HepG2 (cell line): ENCODE measurements at regions not wholly inside any gene's neighbourhood (a gene's known extent, or its start where the extent isn't known, plus 50 kb on each side); places are given as distances from the start of the nearest gene placed in this dataset.

Experiments
- ATAC-seq: fragments of 200-7000 bp; cut with Tn5 transposase; 3 replicates; pipeline ENCODE4 v1.9.1; 2020; ENCODE audit warnings: mild to moderate bottlenecking, moderate library complexity
- BruUV-seq: library from RNA; stranded (reverse); fragments of 400-500 nt; replicated peaks from 2 replicates; lab custom pipeline; 2021; lab: Mats Ljungman, UMichigan
- CTCF ChIA-PET: fragments of 300-600 bp; formaldehyde crosslinking; extraction: SDS; loops from one replicate; lab custom pipeline; 2021; ENCODE audit warnings: low total read pairs, inconsistent platforms, low intra/inter-chr PET ratio; lab: Yijun Ruan, JAX
- POLR2A ChIA-PET: fragments of 350-600 bp; sonication (Branson Sonifier 250); formaldehyde crosslinking; loops from one replicate; lab custom pipeline; 2020; ENCODE audit warnings: antibody characterized with exemption, inconsistent platforms; lab: Yijun Ruan, JAX
- DNase-seq: peaks from one replicate; pipeline ENCODE4 v3.0.0-alpha.2; 2015; ENCODE audit warnings: low spot score
- FAIRE-seq: peaks from 3 replicates; lab custom pipeline; 2011; peaks lifted over from hg19 to GRCh38; lab: Jason Lieb, UNC
- H2AFZ ChIP-seq: one replicate; pipeline ENCODE4 v1.6.1; 2011; ENCODE audit warnings: low read length, inconsistent platforms
- H3K27ac ChIP-seq: fragments of 300-600 bp; 3 replicates; pipeline ENCODE4 v1.8.0; 2011; ENCODE audit warnings: mixed run types, mild to moderate bottlenecking, mixed read lengths, low read length, inconsistent platforms; ENCODE audit not compliant: insufficient read depth; ENCODE audit errors: extremely low read length
- H3K27me3 ChIP-seq, 2 experiments: fragments of 200-600 bp in 1 of 2; 2 replicates in 1 of 2; 3 replicates in 1 of 2; pipeline versions ENCODE4 v1.6.0 to v1.8.0; 2011; ENCODE audit warnings: low read length in 2 of 2, mild to moderate bottlenecking in 2 of 2, moderate library complexity in 2 of 2, inconsistent platforms in 1 of 2; ENCODE audit not compliant: insufficient read depth in 2 of 2, control insufficient read depth in 1 of 2
- H3K36me3 ChIP-seq, 2 experiments: fragments of 200-600 bp in 1 of 2; replicated peaks in 1 of 2; 2 replicates in 1 of 2; 3 replicates in 1 of 2; pipeline versions ENCODE4 v1.5.1 to v1.8.0; 2011; ENCODE audit warnings: low read length in 2 of 2, inconsistent platforms in 1 of 2; ENCODE audit not compliant: insufficient read depth in 2 of 2, control insufficient read depth in 1 of 2
- H3K4me1 ChIP-seq: 2 replicates; pipeline ENCODE4 v1.5.1; 2012; ENCODE audit warnings: low read length, inconsistent platforms; ENCODE audit not compliant: insufficient read depth
- H3K4me2 ChIP-seq: 2 replicates; pipeline ENCODE4 v1.6.0; 2011; ENCODE audit warnings: low read depth, low read length, inconsistent platforms
- H3K4me3 ChIP-seq, 3 experiments: fragments of 200-600 bp in 1 of 3; sonication (generic), shearing (Covaris generic) in 1 of 3; replicated peaks in 1 of 3; 2 replicates each; pipeline ENCODE4 v1.5.1; 2011 to 2016; ENCODE audit warnings: low read length in 3 of 3, inconsistent platforms in 2 of 3, low read depth in 2 of 3, mild to moderate bottlenecking in 2 of 3, control low read depth in 1 of 3, mixed read lengths in 1 of 3; ENCODE audit not compliant: insufficient read depth in 1 of 3
- H3K79me2 ChIP-seq: one replicate; pipeline ENCODE4 v1.6.1; 2011; ENCODE audit warnings: low read length, inconsistent platforms; ENCODE audit not compliant: insufficient read depth
- H3K9ac ChIP-seq: 2 replicates; pipeline ENCODE4 v1.6.0; 2011; ENCODE audit warnings: mild to moderate bottlenecking, low read depth, low read length, inconsistent platforms; ENCODE audit not compliant: insufficient read depth
- H3K9me3 ChIP-seq: 2 replicates; pipeline ENCODE4 v1.5.1; 2012; ENCODE audit warnings: mild to moderate bottlenecking, low read length
- H4K20me1 ChIP-seq: 2 replicates; pipeline ENCODE4 v1.6.0; 2011; ENCODE audit warnings: inconsistent platforms, mild to moderate bottlenecking, low read length, moderate library complexity; ENCODE audit not compliant: insufficient read depth
- CBFB ChIP-seq: sonication (generic); formaldehyde crosslinking; IDR thresholded peaks from 2 replicates; pipeline ENCODE4 v1.4.0; 2020; ENCODE audit warnings: missing genetic modification reagents
- DR1 ChIP-seq: sonication (generic); formaldehyde crosslinking; IDR thresholded peaks from 2 replicates; pipeline ENCODE4 v1.8.0; 2021; ENCODE audit warnings: mild to moderate bottlenecking, missing genetic modification reagents, inconsistent platforms
- HNRNPLL ChIP-seq: fragments of 200-400 bp; formaldehyde crosslinking; IDR thresholded peaks from 2 replicates; pipeline ENCODE4 v1.6.1; 2017; ENCODE audit warnings: mild to moderate bottlenecking, low read depth, low read length; ENCODE audit not compliant: poor library complexity, severe bottlenecking
- ISL2 ChIP-seq: sonication (generic); formaldehyde crosslinking; IDR thresholded peaks from 2 replicates; pipeline ENCODE4 v1.5.0; 2020; ENCODE audit warnings: missing genetic modification reagents
- KMT2A ChIP-seq: sonication (generic); formaldehyde crosslinking; IDR thresholded peaks from 2 replicates; pipeline ENCODE4 v1.4.0; 2020; ENCODE audit warnings: missing genetic modification reagents
- PCBP1 ChIP-seq: fragments of 200-400 bp; formaldehyde crosslinking; IDR thresholded peaks from 2 replicates; pipeline ENCODE4 v1.6.1; 2017; ENCODE audit warnings: mild to moderate bottlenecking, low read depth, low read length, borderline replicate concordance
- PHB2 ChIP-seq: fragments of 450-650 bp; IDR thresholded peaks from 2 replicates; pipeline ENCODE4 v1.6.1; 2018; ENCODE audit not compliant: partially characterized antibody
- ZBTB46 ChIP-seq: sonication (generic); formaldehyde crosslinking; IDR thresholded peaks from 2 replicates; pipeline ENCODE4 v1.4.0; 2020; ENCODE audit warnings: mild to moderate bottlenecking, missing genetic modification reagents, borderline replicate concordance
- ZNF121 ChIP-seq: sonication (generic); formaldehyde crosslinking; IDR thresholded peaks from 2 replicates; pipeline ENCODE4 v1.5.0; 2020; ENCODE audit warnings: mild to moderate bottlenecking, missing genetic modification reagents
- ZNF124 ChIP-seq: sonication (generic); formaldehyde crosslinking; IDR thresholded peaks from 2 replicates; pipeline ENCODE4 v1.4.0; 2020; ENCODE audit warnings: missing genetic modification reagents
- ZNF136 ChIP-seq: sonication (generic); formaldehyde crosslinking; IDR thresholded peaks from 2 replicates; pipeline ENCODE4 v1.8.1; 2022; ENCODE audit warnings: low read depth, mild to moderate bottlenecking, moderate library complexity, missing genetic modification reagents
- ZNF20 ChIP-seq: sonication (generic); formaldehyde crosslinking; IDR thresholded peaks from 2 replicates; pipeline ENCODE4 v1.4.0; 2020; ENCODE audit warnings: mild to moderate bottlenecking, moderate library complexity, missing genetic modification reagents
- ZNF232 ChIP-seq: sonication (generic); formaldehyde crosslinking; IDR thresholded peaks from 2 replicates; pipeline ENCODE4 v1.4.0; 2020; ENCODE audit warnings: missing genetic modification reagents, borderline replicate concordance
- ZNF382 ChIP-seq: sonication (generic); formaldehyde crosslinking; IDR thresholded peaks from 2 replicates; pipeline ENCODE4 v1.5.0; 2020; ENCODE audit warnings: missing genetic modification reagents, mild to moderate bottlenecking, borderline replicate concordance
- ZNF557 ChIP-seq: sonication (generic); formaldehyde crosslinking; IDR thresholded peaks from 2 replicates; pipeline ENCODE4 v1.4.0; 2020; ENCODE audit warnings: missing genetic modification reagents
- ZNF576 ChIP-seq: sonication (generic); formaldehyde crosslinking; IDR thresholded peaks from 2 replicates; pipeline ENCODE4 v1.4.0; 2020; ENCODE audit warnings: mild to moderate bottlenecking, missing genetic modification reagents
- ZSCAN5A ChIP-seq: sonication (generic); formaldehyde crosslinking; IDR thresholded peaks from 2 replicates; pipeline ENCODE4 v1.8.0; 2022; ENCODE audit warnings: mild to moderate bottlenecking, missing genetic modification reagents, borderline replicate concordance
- WGBS: methylation state at CpG from one replicate; pipeline ENCODE4 v1.1.6; 2017; ENCODE audit warnings: low lambda C conversion rate; 5-methylcytosine and 5-hydroxymethylcytosine counted together
- in situ Hi-C: cut with HindIII; loops from 2 replicates; pipeline ENCODE4 v1.10.0; 2017; ENCODE audit warnings: low pct_unique_long_range_greater_than_20kb; ENCODE audit not compliant: extremely low pct_ligation_motif_present
- intact Hi-C: fragments of 100-400 bp; cut with micrococcal nuclease; formaldehyde crosslinking; loops from one replicate; pipeline ENCODE4 v1.10.0; 2022; ENCODE audit not compliant: unreplicated experiment
- TF ChIP-seq, protein P1 (sequence below): sonication (generic); formaldehyde crosslinking; IDR thresholded peaks from 2 replicates; pipeline ENCODE4 v1.4.0; 2020; ENCODE audit warnings: missing genetic modification reagents, mild to moderate bottlenecking, borderline replicate concordance

DNA sequence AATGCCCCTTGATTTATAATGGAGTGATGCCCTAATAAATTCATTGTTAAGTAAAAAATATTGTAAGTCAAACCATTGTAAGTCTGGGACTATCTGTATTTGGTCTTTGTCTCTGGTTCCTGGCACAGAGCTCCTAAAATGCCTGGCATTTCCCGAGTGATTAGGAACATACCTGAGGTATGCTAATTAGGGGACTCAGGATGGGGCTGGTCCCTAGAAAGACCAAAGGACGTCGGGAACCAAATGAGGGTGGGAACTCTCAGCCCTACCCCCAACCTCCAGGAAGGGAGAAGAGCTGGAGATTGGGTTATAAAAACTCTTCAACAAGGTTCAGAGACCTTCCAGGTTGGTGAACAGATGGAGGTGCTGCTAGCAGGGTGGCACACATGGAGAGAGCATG, 82.6 kb upstream of the ARG1 start:
- Histone ChIP-seq H3K79me2 (no peaks in the 10 kb centered on the region), H3K27ac (no peak overlapping the region), H3K4me3 (no peak overlapping the region), H3K4me1 (no peaks in the 10 kb centered on the region), H3K27me3 (peaks cover 0 to 4% of the 10 kb centered on the region in 2 experiments; a peak in 2 of 5 replicates), H4K20me1 (no peaks in the 10 kb centered on the region), H3K4me2 (no peak overlapping the region), H3K9ac (no peak overlapping the region), H3K9me3 (no peaks in the 10 kb centered on the region), H2AFZ (no peak overlapping the region), H3K36me3 (no peaks in the 10 kb centered on the region)
- in situ Hi-C loops = no loop called here
- intact Hi-C loops = no loop called here
- ATAC-seq = no peak
- 23% methylated on average over 3 of the region's 3 CpGs for WGBS
- no TSS peak for BruUV-seq
- DNase-seq = no peak
- CTCF ChIA-PET = no interaction called here
- FAIRE-seq = no peak
- POLR2A ChIA-PET = no interaction called here
- TF ChIP-seq PHB2 = no peak
- no peak for TF ChIP-seq HNRNPLL
- TF ChIP-seq DR1 = no peak
- no peak for TF ChIP-seq PCBP1
- TF ChIP-seq ZNF121 (CRISPR knock-in tag) = no peak
- no peak for TF ChIP-seq ZBTB46 (CRISPR knock-in tag)
- no peak for TF ChIP-seq ISL2
- TF ChIP-seq ZNF382 = no peak
- no peak for TF ChIP-seq ZNF557 (CRISPR knock-in tag)
- no peak for TF ChIP-seq ZNF576 (CRISPR knock-in tag)
- no peak for TF ChIP-seq ZNF232 (CRISPR knock-in tag)
- TF ChIP-seq ZNF124 = no peak
- no peak for TF ChIP-seq ZNF20 (CRISPR knock-in tag)
- no peak for TF ChIP-seq KMT2A (CRISPR knock-in tag)
- no peak for TF ChIP-seq ZSCAN5A (CRISPR knock-in tag)
- TF ChIP-seq, protein P1, sequence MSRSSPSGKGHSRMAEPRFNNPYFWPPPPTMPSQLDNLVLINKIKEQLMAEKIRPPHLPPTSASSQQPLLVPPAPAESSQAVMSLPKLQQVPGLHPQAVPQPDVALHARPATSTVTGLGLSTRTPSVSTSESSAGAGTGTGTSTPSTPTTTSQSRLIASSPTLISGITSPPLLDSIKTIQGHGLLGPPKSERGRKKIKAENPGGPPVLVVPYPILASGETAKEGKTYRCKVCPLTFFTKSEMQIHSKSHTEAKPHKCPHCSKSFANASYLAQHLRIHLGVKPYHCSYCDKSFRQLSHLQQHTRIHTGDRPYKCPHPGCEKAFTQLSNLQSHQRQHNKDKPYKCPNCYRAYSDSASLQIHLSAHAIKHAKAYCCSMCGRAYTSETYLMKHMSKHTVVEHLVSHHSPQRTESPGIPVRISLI (CRISPR knock-in tag) = no peak
- TF ChIP-seq ZNF136 = no peak
- no peak for TF ChIP-seq CBFB
